ENCODE measurements at regions not wholly inside any gene's neighbourhood (a gene's known extent, or its start where the extent isn't known, plus 50 kb on each side); places are given as distances from the start of the nearest gene placed in this dataset.
"Not testable (repeated sequence)": the region's sequence is repeated elsewhere in the genome, so short reads cannot be mapped to it uniquely, and the experiment has no call there.

DNA sequence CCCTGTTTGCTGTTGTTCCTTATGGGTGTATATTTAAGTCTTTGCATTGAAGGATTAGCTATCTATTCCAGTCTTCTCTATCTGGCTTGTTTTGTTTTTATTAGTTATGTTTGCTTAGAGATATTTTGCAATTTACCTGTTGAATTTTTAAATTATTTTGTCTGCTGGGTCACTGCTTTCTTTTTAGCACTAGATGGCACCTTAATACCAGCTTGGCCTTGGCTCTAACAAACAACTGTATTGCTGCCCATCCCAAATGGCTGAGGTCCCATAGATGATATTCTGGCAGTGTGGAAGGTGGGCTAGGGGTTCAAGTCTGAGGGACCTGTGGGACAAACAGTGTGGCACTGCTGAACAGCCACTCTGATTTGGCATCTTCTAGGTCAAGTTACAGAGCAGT is 144.0 kb upstream of the FBXO33 start:
- no peak for DNase-seq (ENCODE audit: low spot score)

DNA sequence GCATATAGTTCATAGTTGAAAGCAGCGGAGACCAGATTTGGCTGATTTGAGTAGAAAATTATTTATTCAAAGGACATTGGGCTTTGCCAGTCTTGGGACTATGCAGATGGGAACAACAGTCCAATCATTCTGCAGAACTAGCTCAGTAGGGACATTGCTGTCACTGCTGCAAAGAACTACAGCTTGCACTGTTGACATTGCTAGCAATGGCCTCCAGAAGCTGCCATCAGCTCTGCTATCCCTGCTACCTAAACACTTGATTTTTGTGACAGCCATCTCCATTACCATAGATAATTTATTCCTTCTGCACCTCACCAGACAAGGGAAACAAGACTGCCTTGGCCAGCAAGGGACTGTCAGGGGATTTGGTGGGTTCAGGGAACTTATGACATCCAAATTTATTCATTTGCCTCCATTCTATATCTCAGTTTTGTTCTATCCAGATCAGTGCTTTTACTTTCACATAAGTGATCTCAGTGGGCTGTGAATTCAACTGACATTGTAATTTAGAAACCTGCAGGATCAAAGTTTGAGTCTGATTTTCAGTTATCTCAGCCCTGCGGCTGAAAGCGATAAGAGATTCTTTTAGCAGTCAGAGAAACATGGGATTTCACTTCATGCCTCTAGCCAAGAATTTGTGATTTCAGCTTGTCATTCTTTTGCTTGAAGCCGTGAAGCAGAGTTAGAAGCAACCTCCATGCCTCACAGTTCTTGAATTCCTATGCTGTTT is 136.7 kb upstream of the FBXO33 start:
- DNase-seq (ENCODE audit: low spot score), result no peak

DNA sequence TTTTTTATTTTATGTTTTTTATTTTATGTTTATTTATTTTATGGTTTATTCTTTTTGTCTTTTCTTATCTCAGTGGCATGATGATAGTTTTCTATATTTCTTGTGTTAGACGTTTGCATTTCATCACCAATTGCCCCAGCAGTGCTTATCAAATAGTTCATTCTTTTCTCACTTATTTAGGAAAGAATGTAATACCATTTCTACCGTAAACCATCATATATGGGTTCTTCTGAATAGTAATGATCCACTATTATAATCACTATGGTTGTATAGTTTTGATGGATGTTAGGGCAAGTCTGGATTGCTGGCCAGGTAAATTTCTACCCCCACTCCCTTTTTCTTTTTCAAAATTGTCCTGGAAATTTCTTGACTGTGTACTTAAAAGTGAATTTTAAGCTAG is 134.6 kb upstream of the FBXO33 start:
- no peak for DNase-seq (ENCODE audit: low spot score)

DNA sequence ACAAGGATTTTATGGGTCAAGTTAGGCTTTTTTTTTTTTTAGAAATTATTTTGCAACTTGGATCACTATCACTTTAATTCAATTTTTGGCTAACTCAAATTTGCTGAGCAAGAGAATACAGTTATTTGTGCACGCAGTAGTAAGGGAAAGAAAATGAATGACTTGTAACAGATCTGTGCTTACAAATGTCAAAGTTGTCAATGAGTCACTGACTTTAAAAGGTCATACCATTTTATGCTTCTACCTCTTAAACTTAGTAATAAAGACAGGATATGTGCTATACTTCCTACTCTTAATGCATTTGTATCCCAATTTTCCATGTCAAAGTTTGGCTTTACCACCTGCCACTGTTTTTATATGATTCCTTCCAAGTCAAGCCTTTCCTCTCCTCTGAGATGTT is 131.1 kb upstream of the FBXO33 start:
- DNase-seq (ENCODE audit: low spot score), result no peak

DNA sequence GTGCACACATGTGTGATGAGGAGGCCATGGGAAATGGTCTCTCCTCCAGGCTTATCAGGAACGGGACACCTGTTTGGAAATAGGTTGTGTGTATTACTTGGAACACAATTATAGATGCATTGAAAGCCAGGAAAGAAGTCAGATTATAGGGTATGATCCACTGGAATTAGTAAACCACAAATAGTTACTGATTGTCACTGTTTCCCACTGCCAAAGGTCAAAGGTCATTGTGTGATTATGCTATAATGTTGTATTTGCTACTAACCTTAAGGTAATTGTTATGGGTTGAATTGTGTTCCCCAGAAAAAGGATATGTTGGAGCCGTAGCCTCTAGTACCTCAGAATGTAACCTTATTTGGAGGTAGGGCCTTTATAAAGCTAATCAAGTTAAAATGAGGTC is 129.9 kb upstream of the FBXO33 start:
- DNase-seq (ENCODE audit: low spot score), result no peak

DNA sequence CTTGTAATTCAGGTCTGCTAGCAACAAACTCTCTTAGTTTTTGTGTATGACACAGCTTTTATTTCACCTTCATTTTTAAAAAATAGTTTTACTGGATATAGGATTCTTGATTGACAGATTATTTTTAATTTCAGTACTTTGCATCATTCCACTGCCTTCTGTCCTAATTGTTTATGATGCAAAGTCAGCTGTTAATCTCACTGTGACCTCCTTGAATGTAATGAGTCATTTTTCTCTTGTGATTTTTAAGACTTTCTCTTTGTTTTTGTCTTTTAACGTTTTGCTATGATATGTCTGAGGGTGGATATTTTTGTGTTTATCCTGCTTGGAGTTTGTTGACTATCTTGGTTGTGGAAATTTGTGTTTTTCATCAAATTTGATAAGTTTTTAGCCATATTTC is 126.3 kb upstream of the FBXO33 start:
- DNase-seq (ENCODE audit: low spot score), result no peak

DNA sequence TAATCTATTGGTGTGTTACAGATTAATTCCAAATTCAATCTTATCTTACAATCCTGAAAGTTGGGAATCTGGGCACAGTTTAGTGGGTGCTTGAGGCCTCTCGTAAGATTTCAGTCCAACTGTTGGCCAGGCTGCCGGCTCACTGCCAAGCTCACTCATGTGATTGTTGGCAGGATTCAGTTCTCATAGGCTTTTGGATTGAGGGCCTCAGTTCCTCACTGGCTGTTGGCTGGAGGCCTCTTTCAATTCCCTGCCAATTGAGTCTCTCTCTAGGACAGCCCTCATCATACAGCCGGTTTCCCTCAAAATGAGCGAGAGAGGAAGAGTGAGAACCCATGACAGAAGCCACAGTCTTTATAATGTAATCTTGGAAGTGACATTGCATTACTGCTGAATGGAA is 123.5 kb upstream of the FBXO33 start:
- DNase-seq (ENCODE audit: low spot score), result no peak

DNA sequence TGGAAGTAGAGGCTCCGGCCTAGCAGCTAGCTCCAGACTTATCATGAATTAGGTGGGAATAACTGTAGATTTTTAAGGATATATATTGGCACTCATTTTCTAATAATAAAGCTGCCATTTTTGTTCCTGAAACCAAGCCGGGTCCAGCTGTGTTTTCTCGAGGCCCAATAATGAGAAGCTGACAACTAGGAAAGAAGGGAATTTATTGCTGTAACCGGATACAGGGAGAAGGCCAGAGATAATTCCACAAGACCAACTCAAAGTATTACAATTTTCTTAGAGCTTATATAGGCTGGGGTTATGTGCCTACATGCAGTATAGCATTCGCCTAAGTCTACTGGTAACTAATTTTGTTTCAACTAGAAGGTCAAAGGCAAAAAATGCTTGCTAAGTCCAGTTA is 122.3 kb upstream of the FBXO33 start:
- DNase-seq (ENCODE audit: low spot score), result no peak

DNA sequence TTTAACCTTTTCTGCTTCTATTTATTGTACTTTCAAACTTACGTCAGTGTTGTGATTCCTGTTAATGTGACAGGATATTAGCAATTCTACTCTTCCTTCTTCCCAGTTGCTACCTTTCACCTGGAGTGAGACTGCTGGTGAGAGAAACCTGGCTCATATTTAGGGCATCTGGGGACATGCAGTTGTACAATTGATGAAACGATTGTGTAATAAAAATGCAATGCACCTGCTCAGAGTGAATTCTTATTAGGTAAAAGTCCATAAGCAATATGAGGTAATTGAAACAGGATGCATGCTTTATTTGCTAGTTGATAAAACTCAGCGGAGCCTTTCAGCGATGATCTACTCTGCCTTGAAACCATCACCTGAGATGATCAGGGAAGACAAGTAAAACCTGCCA is 116.1 kb upstream of the FBXO33 start:
- no peak for DNase-seq (ENCODE audit: low spot score)

DNA sequence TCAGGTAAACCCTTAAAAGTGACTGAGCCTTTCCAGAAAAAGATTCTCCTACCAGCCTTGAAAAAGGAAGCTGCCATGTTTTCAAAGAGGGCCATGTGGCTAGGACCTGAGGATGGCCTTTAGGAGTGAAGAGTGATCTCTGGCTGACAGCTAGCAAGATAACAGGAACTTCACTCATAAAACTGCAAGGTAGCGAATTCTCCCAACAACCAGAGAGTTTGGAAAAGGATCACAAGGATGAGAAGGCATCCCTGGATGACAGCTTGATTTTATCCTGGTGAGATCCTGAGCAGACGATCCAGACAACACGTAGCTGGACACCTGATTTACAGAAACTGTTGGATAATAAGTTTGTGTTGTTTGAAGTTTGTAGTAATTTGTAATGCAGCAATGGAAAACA is 115.6 kb upstream of the FBXO33 start:
- DNase-seq (ENCODE audit: low spot score), result no peak

DNA sequence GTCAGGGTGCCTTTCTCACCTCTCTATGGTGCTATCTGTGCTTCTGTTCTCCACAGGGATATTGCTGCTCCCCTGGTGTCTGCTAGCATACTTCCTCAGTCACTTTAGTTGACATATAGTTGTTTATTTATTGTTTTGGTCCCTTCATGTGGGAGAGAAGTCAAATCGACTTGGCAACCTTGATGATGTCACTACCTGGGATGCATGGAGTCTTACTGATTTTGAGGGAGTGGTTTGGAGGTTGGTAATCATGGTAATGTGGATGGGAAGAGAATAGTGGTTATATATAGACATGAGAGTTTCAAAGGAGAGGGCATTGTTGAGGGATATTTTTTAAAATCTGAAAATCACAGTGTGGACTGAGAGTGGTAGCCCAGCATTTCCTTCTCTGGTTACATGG is 73.6 kb upstream of the FBXO33 start:
- DNase-seq (ENCODE audit: low spot score), result no peak

DNA sequence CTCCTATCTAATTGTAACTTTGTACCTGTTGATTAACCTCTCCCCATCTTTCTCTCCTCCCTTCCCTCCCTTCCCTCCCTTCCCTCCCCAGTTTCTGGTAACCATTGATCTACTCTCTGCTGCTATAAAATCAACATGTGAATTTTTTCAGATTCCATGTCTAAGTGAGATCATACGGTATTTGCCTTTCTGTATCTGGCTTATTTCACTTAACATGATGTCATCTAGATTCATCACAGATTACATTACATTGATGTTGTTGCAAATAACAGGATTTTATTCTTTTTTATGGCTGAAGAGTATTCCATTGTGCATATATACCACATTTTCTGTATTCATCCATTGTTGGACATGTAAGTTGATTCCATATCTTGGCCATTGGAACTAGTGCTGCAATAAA is 68.0 kb upstream of the FBXO33 start:
- DNase-seq (ENCODE audit: low spot score), result no peak

DNA sequence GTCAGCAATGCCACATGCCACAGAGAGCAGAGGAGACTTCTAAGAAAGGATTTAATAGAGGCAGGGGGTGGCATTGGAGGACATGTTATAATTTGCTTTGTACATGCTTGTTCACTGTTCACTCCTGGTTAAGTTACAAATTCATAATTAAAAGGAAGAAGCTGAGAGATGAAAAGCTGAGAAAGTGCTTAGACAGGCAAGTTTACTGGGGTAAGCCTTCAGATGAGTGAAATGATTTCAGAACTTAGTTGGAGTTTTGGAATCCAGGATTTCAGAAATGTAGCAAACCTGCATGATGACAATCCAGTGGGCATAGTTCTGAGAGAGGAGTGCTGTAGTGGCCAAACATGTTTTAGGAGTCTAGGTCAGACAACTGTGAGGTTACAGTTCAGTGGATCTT is 67.3 kb upstream of the FBXO33 start:
- no peak for DNase-seq (ENCODE audit: low spot score)

DNA sequence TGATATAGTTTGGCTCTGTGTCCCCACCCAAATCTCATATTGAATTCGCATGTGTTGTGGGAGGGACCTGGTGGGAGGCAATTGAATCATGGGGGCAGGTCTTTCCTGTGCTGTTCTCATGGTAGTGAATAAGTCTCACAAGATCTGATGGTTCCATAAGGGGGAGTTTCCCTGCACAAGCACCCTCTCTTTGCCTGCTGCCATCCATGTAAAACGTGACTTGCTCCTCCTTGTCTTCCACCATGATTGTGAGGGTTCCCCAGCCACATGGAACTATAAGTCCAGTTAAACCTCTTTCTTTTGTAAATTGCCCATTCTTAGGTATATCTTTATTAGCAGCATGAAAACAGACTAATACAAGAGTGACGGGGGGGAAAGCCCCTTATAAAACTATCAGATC is 65.4 kb upstream of the FBXO33 start:
- not testable (repeated sequence) for DNase-seq (ENCODE audit: low spot score)

DNA sequence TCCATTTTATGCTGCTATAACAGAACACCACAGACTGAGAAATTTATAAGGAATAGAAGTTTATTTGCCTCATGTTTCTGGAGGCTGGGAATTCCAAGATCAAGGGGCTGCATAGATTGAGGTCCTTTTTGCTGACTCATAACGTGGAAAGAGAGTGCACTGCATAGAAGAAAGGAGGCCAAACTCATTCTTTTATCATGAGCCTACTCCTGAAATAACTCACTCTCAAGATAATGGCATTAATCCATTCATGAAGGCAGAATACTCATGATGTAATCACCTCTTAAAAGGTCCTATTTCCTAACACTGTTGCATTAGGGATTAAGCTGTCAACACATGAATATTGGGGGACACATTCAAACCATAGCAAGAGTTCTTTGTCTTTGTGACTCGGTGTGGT is 60.0 kb upstream of the FBXO33 start:
- DNase-seq (ENCODE audit: low spot score), result no peak

DNA sequence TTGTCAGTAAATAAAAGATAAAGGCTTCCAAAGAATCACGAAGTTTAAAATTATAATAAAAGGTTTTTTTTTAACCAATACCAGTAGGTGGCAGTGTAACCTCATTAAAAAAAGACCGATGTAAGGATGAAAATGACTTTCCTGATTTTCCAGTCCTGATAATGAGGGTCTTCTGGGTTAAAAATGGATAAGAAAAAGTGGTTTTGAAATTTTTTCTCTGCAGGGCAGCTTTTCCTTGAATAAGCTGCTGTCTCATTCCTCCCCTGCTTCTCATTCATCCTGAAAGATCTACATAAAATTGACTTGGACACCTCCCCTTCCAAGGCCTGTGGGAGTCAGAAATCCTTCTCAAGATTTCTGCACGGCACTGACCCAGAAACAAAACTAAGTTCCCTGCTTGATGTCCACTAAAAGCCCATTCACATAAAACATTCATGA is 58.9 kb upstream of the FBXO33 start:
- no peak for DNase-seq (ENCODE audit: low spot score)

DNA sequence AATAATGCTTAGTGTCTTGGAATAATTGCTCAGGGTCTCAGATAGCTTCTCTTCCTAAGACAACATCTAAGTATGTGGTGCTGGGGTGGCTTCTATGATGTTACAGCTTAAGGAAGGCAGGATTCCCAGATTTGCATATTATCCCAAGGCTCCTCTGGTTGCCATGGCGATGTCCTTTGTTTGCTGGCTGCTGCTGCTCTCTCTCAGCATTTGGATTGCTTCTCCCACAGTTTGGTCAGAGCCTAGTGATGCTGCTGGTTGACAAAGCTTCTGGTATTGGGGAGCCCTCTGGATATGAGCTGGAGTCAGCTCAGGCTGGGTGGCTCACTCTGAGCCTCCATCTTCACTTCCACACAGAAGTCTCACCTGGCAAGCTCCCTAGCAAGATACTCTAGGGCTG is 56.4 kb upstream of the FBXO33 start:
- peak; percentile 30 for DNase-seq (ENCODE audit: low spot score)

DNA sequence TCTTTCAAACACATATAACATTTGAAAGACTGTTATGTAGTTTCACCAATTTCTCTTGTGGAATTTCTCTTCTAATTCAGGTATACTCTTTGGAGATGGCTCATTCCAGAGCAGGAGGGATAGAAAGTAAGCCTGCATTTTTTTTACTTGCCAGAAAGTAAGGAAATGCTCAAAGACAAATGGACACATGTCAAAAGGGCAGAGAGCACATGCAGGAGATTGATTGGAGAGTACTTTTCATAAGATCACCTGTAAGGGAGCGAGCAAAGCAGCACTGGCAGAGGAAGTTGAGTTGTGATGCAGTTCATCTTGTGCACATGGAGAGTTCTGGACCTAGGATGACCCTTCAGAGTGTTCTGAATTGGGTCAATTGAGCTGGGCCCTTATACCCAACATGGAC is 51.4 kb upstream of the FBXO33 start:
- no peak for DNase-seq (ENCODE audit: low spot score)

Measured in D341Med (cell line).